T1000 (cell line): ENCODE measurements at regions not wholly inside any gene's neighbourhood (a gene's known extent, or its start where the extent isn't known, plus 50 kb on each side); places are given as distances from the start of the nearest gene placed in this dataset.
"Not testable (repeated sequence)": the region's sequence is repeated elsewhere in the genome, so short reads cannot be mapped to it uniquely, and the experiment has no call there.

Experiments
- DNase-seq: peaks from one replicate; lab custom pipeline; 2025; ENCODE audit warnings: mixed read lengths; lab: John Stamatoyannopoulos, UW

- DNase-seq, result no peak
These were observed 738.4 kb downstream of the PCDH17 start for GRCh38 chr13:58369936-58370335.

GRCh38 chr13:58376349-58376748 is 744.8 kb downstream of the PCDH17 start:
- no peak for DNase-seq

DNA sequence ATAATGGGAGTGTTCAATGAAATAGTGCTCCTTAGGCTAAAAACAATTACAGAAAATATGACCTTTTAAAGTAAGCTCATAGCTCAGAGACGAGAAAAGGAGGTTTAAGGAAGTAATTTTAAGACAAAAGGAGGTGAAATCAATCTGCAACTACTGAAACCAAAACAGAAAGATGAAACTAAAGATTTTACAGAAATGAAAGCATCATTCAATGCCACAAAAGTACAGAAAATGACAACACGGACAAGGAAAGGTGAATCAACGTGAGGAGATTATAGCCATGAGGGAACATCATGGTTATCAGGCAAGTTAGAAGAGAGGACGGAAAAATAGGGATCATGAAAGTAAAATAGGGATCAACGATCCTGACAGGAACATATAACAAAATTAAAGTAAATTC is 745.2 kb downstream of the PCDH17 start:
- no peak for DNase-seq

- no peak for DNase-seq
These were observed 747.7 kb downstream of the PCDH17 start for GRCh38 chr13:58379221-58379620.

DNA sequence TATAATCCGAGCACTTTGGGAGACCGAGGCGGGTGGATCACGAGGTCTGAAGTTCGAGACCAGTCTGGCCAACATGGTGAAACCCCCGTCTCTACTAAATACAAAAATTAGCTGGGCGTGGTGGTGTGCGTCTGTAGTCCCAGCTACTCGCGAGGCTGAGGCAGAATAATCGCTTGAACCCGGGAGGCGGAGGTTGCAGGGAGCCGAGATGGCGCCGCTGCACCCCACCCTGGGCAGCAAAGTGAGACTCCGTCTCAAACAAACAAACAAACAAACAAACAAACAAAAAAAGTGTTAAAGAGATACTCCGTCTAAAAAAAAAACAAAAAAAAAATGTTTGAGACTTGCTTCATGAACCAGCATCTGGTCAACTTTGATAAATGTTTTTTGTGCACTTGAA is 753.8 kb downstream of the PCDH17 start:
- DNase-seq, result not testable (repeated sequence)

GRCh38 chr13:58397596-58398387 is 766.2 kb downstream of the PCDH17 start:
- no peak for DNase-seq

- DNase-seq, result no peak
These were observed 767.7 kb downstream of the PCDH17 start for GRCh38 chr13:58399263-58399662.

GRCh38 chr13:58406545-58406944 is 775.0 kb downstream of the PCDH17 start:
- DNase-seq, result no peak

- no peak for DNase-seq
These were observed 798.4 kb downstream of the PCDH17 start for GRCh38 chr13:58429917-58430316.

GRCh38 chr13:58434943-58435342 is 803.4 kb downstream of the PCDH17 start:
- no peak for DNase-seq

DNA sequence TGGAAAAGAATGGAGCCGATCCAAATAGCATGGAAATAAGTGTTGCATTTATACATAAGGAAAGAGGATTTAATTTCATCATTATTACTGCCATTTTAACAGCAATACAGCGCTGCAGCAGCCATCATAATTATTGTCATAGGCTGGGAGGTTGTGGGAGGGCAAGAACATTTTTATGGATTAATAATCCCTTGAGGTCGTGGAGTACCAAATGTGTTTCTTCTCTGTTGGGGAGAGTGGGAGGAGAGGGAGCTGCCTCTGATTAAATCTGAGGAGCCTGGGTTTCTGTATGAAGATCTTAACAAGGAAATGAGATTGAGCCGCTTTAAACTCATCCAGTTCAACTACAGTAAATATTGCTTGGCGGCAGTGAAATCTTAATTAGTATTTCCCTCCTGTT is 805.9 kb downstream of the PCDH17 start:
- no peak for DNase-seq

DNA sequence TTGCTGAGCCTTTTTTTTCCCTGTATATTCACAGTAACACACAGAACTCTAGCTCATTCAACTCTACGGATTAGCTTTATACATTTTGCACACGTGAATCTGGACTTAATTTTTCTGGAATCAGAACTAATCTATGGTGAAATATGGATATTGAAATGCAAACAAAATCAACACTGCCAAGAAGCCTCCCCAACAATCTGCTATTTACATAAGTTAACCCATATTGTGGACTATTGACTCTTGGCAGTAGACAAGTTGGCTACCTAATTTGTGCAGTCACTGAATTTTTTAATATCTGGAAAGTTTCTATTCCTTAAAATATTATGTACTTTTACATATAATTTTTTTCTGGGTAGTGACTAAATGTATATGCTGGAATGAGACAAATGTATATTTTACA is 815.4 kb downstream of the PCDH17 start:
- no peak for DNase-seq

DNA sequence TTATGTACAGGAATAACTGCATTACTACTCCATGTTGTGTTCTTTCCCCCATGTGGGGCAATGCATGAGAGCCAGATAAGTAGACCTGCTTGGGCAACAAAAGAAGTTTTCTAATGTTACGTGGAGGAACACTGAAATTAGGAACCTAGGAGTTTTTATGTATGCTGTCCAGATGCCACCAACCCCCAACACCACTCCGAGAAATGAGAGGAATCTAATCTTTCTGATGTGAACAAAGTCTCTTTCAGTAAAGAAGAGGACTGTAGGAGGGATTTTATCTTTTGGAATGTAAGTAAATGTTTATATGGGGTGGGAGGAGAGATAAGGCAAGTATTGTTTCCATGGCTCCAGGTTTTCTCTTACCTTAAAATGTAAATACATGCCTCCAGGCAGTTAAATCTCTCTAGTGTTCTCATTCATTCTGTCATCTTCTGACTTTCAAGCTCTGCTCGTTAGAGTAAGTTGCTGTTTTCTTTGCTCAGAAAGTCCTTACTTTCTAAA is 820.6 kb downstream of the PCDH17 start:
- DNase-seq, result no peak

DNA sequence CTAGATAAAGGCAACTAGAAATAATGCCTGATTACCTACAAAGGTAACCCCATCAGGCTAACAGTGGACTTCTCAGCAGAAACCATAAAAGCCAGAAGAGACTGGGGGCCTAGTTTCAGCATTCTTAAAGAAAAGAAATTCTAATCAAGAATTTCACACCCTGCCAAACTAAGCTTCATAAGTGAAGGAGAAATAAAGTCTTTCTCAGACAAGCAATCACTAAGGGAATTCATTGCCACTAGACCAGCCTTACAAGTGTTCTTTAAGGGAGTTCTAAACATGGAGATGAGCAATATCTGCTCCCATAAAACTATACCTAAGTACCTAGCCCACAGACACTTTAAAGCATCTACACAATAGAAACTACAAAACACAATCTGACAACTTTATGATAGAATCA is 823.5 kb downstream of the PCDH17 start:
- DNase-seq, result no peak

DNA sequence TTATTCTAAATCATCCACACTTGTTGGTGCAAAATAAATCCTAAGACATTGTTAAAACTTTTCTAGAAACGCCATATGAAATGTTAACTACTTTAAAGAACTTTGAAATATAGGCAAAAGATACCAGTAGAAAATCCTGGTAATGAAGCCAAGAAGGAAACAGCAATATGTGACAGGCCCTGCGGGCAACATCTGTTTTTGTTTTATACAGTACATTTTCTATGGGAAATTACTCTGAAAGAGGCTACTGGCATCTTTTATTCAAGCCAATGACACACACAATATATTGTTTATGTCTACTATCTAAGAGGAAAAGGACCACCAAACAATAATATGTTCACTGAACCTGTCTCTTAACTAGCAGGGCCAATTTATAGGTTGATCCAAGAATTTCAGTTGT is 829.7 kb downstream of the PCDH17 start:
- DNase-seq, result no peak

- no peak for DNase-seq
These were observed 832.3 kb downstream of the PCDH17 start for GRCh38 chr13:58463841-58464240.

DNA sequence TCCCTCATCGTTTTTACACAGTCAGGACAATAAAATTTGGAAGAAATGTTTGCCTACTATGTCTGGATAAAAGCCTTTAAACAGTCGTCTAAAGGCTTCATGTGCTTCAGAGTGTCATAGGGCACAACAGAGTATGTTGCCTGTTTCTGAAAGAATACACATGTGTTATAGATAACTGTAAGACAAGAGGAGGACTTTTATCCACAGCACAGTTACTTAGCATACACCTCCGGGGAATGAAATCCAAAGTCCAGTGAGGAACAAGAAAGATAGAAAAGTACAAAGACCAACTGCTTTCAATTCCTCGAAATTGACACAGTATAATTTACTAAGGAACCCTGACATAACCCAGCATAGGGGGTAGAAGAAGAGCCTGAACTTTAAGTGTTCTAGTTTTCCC is 835.6 kb downstream of the PCDH17 start:
- no peak for DNase-seq

- no peak for DNase-seq
These were observed 840.9 kb downstream of the PCDH17 start for GRCh38 chr13:58472483-58472882.

DNA sequence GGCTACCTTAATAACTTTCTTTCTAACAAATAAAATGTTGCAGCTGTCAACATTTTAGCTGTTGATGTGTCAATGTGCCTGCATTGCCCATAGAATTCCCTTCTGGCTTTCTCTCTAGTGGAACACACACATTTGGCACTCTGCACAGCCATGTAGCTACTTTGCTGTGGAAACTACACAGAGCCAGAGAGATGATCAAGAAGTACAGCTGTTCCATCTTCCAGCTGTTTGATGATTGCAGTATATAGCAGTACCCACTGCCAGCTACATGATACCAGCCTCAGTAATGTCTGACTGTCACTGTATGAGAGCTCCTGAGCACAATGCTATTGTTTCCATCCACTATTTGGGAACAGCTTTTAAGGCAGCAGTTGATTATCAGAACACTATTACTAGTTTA is 843.0 kb downstream of the PCDH17 start:
- no peak for DNase-seq

GRCh38 chr13:58476206-58476918 is 844.8 kb downstream of the PCDH17 start:
- DNase-seq, result no peak

GRCh38 chr13:58478858-58479257 is 847.3 kb downstream of the PCDH17 start:
- no peak for DNase-seq

DNA sequence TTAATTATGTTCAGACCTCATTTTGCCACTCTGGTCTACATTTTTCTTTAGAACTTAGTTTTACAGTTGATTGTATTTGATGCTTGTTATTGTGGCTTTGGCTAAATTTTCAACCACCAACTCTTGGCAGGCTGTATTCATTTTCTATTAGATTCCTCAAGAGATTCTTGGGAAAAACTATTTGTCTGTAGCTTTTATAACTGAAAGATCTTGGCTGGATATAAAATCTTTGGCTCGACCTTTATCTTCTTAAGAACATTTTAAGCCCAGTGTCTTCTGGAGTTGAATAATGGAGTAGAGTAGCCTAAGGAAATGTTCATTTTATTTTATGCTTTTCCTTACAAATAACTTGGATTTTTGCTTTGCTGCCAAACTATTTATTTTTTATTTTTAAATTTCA is 848.5 kb downstream of the PCDH17 start:
- no peak for DNase-seq

DNA sequence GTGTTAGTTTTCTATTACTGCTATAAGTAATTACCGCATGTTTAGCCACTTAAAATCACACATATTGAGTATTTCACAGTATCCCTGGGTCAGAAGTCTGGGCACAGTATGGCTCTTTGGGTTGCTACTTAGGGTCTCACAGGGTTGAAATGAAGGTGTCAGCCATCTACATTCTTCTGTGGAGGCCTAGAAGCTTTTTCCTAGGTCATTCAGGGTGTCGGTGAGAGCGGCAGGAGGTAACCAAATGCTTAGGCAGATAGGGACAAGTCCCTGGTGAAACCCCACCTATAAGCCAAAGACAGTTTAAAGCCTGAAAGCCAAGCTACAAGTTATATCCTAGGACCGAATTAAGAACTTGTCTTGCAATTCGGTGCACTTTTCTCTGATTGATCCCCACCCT is 856.7 kb downstream of the PCDH17 start:
- no peak for DNase-seq
